ACHN (cell line): ENCODE measurements at regions not wholly inside any gene's neighbourhood (a gene's known extent, or its start where the extent isn't known, plus 50 kb on each side); places are given as distances from the start of the nearest gene placed in this dataset.
"Not testable (repeated sequence)": the region's sequence is repeated elsewhere in the genome, so short reads cannot be mapped to it uniquely, and the experiment has no call there.

Experiments
- DNase-seq: peaks from one replicate; pipeline ENCODE4 v3.0.0-alpha.2; 2015
- in situ Hi-C: cut with HindIII; loops from 2 replicates; pipeline ENCODE4 v1.10.0; 2017; ENCODE audit warnings: low sequenced_read_pairs, low pct_ligation_motif_present, low pct_unique_long_range_greater_than_20kb

DNA sequence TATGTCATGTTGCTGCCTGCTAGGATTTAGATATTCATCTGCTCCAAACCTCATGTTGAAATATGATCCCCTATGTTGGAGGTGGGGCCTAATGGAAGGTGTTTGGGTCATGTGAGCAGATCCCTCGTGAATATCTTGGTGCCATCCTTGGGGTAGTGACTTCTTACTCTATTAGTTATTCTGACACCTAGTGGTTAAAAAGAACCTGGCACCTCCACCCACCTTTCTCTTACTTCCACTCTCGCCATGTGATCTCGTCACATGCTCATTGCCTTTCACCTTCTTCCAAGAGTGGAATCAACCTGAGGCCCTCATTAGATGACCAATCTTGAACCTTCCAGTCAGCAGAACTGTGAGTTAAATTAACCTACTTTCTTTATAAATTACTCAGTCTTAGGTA lies 549.4 kb upstream of the SYNCRIP start:
- peak; percentile 41 for DNase-seq
- in situ Hi-C loops: no loop called here

DNA sequence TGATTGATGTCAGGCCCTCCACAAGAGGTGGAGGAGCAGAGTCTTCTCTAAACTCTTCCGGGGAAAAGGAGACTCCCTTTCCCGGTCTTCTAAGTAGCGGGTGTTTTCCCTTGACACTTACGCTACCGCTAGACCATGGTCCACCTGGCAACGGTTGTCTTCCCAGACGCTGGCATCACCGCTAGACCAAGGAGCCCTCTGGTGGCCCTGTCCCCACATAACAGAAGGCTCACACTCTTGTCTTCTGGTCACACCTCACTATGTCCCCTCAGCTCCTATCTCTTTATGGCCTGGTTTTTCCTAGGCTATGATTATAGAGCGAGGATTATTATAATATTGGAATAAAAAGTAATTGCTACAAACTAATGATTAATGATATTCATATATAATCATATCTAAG lies 532.5 kb upstream of the SYNCRIP start:
- in situ Hi-C loops: not testable (repeated sequence)
- DNase-seq: peak; percentile 0

DNA sequence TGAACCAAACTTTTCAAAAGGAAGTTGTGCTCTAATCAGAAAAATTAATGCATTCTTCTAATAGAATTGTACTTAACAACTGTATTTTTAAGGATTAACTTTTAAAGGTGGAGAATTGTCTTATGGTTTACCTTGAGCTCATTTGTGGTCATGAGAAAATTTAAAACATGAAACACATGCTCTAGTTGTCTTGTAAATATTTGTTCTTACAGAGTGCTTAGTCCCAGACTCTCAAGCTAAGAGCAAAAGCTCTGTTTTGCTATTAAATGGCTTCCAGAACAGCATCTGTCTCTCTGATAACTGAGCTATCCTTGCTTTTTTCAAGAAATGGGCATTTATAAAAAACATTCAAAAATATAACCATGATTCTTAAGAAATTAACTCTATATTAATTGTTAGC lies 512.2 kb upstream of the SYNCRIP start:
- in situ Hi-C loops: no loop called here

DNA sequence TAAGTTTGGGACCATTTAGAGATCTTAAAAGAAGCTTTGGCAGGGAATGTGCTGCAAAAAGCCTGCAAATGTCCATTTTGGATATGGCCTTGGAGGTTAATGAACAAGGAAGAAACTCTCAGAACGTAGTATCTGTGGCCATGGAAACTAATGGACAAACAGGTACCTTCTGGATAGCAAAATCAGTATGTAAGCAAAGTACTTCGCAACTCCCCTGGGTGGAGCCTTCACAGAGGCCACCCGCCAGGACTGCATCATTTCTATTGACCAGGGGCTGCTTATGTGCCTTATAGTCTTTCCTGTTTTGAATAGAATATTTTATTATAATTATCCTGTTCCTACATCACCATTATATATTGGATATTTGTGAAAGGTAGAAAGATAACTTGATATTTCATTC lies 510.8 kb upstream of the SYNCRIP start:
- in situ Hi-C loops: no loop called here
- no peak for DNase-seq

More for the DNA sequence above, 512.2 kb upstream of the SYNCRIP start:
- DNase-seq: no peak

DNA sequence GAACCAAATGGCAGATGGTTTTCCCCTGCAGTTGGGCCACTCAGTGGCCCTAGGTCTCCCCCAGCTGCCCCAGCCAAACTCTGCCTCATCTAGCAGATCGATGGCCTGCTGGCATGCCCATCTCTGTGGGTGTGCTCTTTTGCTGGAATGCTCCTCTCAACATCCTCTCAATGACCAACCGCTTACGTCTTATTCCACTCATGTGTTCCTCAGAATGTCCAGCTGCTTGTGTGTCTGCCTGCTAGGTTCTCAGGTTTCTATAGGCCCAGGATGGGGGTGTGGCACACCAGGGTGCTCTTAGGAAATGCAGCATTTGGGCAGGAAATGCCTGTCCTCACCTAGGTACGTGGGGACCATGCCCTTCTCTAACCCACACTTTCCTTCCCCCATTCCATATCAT lies 509.9 kb upstream of the SYNCRIP start:
- DNase-seq: no peak
- in situ Hi-C loops: no loop called here

DNA sequence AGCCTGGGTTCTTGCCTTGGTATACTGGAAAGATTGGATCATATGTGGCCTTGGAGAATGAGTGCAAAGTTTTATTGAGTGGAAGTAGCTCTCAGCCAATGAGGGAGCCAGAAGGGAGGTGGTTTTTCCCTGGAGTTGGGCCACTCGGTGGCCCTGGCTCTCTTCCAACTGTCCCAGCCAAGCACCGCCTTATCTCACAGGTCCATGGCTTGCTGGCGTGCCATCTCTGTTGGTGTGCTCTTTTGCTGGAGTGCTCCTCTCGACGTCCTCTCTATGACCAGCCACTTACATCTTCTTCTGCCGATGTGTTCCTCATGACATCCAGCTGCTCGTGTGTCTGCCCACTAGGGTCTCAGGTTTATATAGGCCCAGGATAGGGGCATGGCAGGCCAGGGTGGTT lies 505.9 kb upstream of the SYNCRIP start:
- no peak for DNase-seq
- in situ Hi-C loops: no loop called here

DNA sequence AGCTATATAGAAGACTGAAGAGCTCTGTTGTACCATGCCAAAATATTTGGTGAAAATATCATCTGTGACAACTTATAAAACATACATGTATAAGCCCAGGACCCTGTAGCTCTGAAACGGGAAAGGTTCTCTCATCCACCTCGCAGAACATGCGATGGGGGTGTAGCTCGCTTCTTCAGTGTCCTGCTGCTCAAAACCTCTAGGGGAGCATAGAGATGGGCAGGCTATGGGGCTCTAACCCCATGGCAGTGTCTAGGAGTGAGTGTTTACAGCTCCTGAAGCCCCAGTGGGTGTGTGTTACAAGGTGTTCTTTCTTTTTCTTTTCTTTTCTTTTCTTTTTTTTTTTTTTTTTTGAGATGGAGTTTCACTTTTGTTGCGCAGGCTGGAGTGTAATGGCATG lies 505.2 kb upstream of the SYNCRIP start:
- in situ Hi-C loops: no loop called here

DNA sequence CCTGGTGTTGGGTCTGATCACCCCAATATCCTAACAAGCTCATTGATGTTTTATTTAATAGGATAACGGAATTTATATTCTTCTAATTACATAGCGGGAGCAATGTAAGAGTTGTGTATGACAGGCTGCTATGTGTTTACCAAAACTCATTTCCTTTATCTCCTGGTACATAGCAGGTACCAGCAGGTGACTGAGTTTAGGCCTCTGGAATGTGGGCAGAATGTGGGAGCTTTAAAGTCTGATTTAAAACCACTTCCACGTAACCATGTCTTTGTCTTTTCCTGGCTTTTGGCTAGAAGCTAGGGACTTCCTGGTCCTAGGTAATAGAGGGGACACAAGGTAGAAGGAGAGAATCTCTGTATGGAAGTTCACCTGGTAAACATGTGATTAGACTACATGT lies 504.6 kb upstream of the SYNCRIP start:
- in situ Hi-C loops: no loop called here
- no peak for DNase-seq

More for the DNA sequence above, 505.2 kb upstream of the SYNCRIP start:
- no peak for DNase-seq

DNA sequence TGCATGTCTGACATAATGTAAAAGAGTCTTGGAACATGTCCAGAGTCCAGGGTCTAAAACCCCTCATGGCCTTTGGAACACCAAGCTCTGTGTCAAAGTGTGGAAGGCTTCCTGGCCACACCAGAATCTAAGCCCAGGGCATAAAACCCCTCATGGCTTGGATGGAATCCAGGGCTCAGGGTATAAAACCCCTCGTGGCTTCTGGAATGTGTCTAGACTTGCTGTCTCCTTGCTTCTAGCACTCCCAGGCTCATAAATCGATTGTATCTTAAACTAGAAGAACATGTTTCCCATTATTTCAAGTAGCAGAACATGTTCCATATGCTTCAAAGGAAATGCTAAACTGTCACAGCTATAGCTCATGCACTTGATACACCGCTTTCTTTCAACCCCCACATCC lies 504.1 kb upstream of the SYNCRIP start:
- DNase-seq, in situ Hi-C loops: not testable (repeated sequence)

DNA sequence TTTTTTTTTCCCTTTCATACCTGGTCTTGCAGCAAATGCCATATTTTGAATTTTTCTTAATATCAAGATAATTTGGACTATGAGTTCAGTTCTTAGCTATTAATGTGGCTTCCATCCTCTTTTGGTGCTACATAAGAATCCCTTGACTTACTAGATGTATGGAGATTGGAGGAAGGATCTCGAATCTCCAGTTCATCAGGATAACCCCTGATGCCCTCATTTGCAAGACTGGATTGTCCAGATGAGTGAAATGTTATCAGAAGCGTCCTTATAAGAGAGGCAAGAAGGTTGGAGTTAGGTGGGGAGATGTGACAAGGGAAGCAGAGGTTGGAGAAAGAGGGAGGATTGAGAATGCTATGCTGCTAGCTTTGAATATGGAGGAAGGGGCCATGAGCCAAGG lies 499.6 kb upstream of the SYNCRIP start:
- DNase-seq: no peak
- in situ Hi-C loops: no loop called here

DNA sequence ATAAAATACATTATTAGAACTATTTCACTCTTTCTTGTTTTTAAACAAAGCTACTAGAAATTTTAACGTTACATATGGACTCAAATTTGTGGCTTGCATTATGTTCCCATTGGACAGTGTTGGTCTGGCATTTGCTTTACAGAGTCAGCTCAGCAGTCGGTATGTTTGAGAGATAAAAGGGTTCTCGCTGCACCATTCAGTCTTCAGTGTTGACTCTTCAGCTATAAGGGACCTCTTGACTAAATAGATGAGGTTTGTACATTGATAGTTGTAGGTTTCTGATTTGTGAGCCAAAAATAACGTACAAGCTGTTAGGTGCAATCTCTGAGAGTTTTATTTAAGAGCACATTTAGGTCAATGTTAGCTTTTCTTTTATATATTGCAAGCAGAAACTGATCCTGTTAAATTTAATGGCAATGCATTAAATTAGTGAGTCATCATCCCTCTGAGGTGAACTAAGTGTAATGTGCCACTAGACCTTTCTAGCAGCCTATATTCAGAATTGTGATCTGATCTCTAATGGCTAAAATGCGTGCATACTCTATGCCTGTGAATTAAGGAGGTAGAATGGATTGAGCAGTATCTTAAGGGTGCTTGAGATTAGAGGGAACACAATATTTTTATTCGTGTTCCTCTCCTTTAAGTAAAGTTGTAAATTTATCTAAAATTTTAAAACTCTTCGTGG lies 485.6 kb upstream of the SYNCRIP start:
- in situ Hi-C loops: no loop called here
- no peak for DNase-seq

DNA sequence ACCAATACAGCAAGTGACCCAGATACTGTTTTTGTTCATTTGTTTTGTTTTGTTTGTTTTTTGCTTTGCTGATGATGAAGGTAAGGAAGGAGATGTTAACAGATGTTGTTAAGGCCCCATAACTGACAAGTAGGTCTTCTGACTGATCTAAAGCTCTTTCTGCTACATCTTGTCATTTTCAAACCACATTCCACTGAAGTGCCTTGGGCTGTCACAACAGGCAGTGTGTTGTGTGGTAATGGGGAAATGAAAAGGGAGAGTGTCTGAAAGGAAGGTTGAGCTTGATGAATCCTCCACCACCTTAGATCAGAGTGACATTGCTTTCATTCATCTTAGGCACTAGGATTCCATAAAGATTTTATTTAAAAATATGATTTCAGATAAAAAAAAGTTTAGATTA lies 479.4 kb upstream of the SYNCRIP start:
- no peak for DNase-seq
- in situ Hi-C loops: no loop called here

DNA sequence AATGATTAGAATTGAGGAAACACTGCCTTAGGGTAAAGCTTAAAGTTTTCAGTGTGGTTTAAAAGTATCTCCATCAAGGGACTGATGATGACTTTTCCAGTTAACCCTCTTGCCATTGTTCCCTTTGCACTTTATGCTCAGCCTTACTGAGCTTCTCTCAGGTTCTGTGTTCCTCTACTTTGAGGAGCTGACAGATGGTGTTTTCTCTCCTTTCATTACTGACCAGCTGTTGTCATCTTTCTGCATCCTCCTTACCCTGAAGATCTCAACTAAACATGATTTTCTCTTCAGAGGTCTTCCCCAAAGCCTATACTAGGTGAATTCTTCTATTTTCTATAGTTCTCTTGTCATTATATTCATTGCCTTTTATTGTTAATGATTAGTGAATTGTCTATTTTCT lies 475.6 kb upstream of the SYNCRIP start:
- in situ Hi-C loops: no loop called here
- no peak for DNase-seq

DNA sequence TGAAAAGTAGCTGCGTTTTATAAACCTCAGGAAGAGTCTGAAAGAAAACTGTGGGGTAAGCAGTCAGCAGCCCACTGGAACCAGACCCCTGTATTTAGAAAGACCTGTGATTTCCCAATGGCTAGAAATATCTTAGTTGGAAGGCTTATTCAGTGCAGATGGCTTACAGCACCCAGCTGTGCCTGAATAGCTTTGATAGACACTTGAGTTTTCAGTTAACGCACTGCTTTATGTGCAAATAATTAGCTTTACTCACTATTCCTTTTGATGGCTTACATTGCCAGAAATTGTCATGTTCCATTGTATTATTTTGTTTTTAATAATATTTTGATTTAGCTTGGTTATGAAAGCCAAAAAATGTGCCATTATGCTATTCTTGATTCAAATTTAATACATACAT lies 465.3 kb upstream of the SYNCRIP start:
- no peak for DNase-seq
- in situ Hi-C loops: no loop called here

DNA sequence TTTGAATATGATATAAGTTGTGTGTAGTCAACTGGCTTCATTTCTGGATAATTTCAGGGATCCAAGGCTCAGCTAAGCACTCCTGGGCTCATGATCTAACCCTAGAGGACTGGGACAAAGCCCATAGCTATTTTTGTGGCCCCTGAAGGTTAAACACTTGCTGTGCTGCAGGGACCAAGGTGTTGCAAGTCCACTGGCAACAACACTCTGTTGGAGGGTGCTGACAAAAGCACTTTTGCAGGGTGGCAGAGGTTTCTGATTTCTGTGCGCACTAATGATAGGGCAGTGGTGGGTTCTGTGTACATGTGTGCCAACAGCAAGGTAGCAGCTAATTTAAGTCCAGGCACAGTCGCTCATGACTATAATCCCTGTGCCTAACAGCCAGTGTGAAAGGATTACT lies 445.3 kb upstream of the SYNCRIP start:
- in situ Hi-C loops: no loop called here
- no peak for DNase-seq

DNA sequence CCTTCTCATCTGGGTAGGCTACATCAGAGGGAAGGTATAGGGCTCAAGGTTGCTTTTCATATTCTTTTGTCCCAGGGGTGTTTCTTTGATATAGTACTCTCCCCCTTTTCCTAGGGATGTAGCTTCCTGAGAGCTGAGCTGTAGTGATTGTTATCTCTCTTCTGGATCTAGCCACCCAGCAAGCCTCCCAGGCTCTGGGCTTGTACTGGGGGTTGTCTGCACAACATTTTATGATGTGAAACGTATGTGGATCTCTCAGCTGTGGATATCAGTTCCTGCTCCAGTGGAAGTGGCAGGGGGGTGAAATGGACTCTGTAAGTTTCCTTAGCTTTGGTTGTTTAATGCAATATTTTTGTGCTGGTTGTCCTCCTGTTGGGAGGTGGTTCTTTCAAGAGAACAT lies 437.3 kb upstream of the SYNCRIP start:
- DNase-seq: no peak
- in situ Hi-C loops: no loop called here

DNA sequence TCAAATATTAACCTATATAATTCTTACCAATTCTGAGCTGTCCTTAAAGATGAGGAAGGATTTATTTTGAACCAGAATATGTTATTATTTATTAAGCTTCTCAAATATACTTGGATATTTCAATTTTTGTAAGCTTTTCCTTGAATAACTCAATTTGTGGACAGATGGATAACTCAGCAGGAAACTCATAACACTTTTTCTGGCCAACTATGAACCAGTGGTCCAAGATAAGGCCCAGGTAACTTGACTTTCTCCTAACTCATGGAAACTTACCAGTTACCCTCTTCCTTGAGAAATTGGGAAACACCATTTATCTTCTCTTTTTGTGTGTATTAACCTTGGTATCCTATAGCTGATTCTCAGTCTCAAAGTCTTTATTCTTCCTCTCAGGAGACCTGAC lies 427.5 kb upstream of the SYNCRIP start:
- in situ Hi-C loops: no loop called here
- DNase-seq: no peak

DNA sequence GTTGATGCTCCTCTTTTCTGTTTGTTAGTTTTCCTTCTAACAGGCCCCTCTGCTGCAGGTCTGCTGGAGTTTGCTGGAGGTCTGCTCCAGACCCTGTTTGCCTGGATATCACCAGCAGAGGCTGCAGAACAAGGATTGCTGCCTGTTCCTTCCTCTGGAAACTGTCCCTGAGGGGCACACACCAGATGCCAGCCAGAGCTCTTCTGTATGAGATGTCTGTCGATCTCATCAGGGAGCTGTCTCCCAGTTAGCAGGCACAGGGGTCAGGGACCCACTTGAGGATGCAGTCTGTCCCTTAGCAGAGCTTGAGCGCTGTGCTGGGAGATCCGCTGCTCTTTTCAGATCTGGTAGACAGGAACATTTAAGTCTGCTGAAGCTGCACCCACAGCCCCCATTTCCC lies 422.3 kb upstream of the SYNCRIP start:
- in situ Hi-C loops, DNase-seq: not testable (repeated sequence)

DNA sequence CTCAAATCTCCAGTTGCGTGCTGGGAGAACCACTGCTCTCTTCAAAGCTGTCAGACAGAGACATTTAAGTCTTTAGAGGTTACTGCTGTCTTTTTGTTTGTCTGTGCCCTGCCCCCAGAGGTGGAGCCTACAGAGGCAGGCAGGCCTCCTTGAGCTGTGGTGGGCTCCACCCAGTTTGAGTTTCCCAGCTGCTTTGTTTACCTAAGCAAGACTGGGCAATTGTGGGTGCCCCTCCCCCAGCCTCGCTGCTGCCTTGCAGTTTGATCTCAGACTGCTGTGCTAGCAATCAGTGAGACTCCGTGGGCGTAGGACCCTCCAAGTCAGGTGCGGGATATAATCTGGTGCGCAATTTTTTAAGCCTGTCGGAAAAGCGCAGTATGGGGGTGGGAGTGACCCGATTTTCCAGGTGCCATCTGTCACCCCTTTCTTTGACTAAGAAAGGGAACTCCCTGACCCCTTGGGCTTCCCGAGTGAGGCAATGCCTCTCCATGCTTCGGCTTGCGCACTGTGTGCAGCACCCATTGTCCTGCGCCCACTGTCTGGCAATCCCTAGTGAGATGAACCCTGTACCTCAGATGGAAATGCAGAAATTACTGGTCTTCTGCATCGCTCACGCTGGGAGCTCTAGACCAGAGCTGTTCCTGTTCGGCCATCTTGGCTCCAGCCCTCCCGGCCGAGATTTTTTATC lies 414.8 kb upstream of the SYNCRIP start:
- DNase-seq, in situ Hi-C loops: not testable (repeated sequence)

DNA sequence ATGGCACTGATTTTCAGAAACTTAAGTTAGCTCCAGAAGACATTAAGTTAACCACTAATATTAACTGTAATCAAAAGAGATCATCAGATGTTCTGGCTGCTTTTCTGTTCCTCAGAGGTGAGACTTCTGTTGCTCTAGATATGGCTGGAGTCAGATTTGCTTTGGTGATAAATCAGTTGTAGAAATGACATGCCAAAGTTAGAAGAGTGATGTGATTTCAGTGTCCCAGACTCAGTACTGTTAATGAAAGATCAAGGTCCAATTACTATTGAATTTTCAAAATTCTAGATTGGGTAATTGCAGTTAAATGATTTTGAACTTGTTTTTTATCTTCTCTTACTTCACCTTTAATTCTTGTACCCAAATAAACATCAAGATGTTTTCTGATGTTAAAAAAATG lies 402.4 kb upstream of the SYNCRIP start:
- in situ Hi-C loops: no loop called here
- DNase-seq: no peak
